NCI-H1436 (cell line): ENCODE measurements at regions not wholly inside any gene's neighbourhood (a gene's known extent, or its start where the extent isn't known, plus 50 kb on each side); places are given as distances from the start of the nearest gene placed in this dataset.
A peak's percentile ranks its signal among the peaks of the same experiment; 100 is the strongest.
"Not testable (repeated sequence)": the region's sequence is repeated elsewhere in the genome, so short reads cannot be mapped to it uniquely, and the experiment has no call there.

Source experiments
- DNase-seq: peaks from one replicate; lab custom pipeline; 2025; lab: John Stamatoyannopoulos, UW

- DNase-seq = not testable (repeated sequence)
These were observed 357.3 kb upstream of the WSB1 start for GRCh38 chr17:26936645-26937044.

- DNase-seq = not testable (repeated sequence)
These were observed 356.1 kb upstream of the WSB1 start for GRCh38 chr17:26937750-26938322.

- DNase-seq = not testable (repeated sequence)
These were observed 354.2 kb upstream of the WSB1 start for GRCh38 chr17:26939755-26940154.

- not testable (repeated sequence) for DNase-seq
These were observed 353.3 kb upstream of the WSB1 start for GRCh38 chr17:26940587-26940986.

GRCh38 chr17:26962255-26963162 is 331.4 kb upstream of the WSB1 start:
- no peak for DNase-seq

- no peak for DNase-seq
These were observed 330.8 kb upstream of the WSB1 start for GRCh38 chr17:26963163-26963503.

- DNase-seq = not testable (repeated sequence)
These were observed 327.9 kb upstream of the WSB1 start for GRCh38 chr17:26965898-26966624.

GRCh38 chr17:26966625-26967179 is 327.2 kb upstream of the WSB1 start:
- DNase-seq = not testable (repeated sequence)

- not testable (repeated sequence) for DNase-seq
These were observed 312.0 kb upstream of the WSB1 start for GRCh38 chr17:26981845-26982425.

GRCh38 chr17:26982563-26982962 is 311.4 kb upstream of the WSB1 start:
- DNase-seq = not testable (repeated sequence)

- not testable (repeated sequence) for DNase-seq
These were observed 306.1 kb upstream of the WSB1 start for GRCh38 chr17:26987851-26988250.

GRCh38 chr17:26994648-26995047 is 299.3 kb upstream of the WSB1 start:
- not testable (repeated sequence) for DNase-seq

GRCh38 chr17:26996146-26996916 is 297.6 kb upstream of the WSB1 start:
- DNase-seq = not testable (repeated sequence)

GRCh38 chr17:27007734-27008531 is 286.0 kb upstream of the WSB1 start:
- not testable (repeated sequence) for DNase-seq

- DNase-seq = no peak
These were observed 284.8 kb upstream of the WSB1 start for GRCh38 chr17:27009087-27009486.

GRCh38 chr17:27010138-27010537 is 283.8 kb upstream of the WSB1 start:
- not testable (repeated sequence) for DNase-seq

- not testable (repeated sequence) for DNase-seq
These were observed 263.4 kb upstream of the WSB1 start for GRCh38 chr17:27030552-27030951.

GRCh38 chr17:27038676-27039075 is 255.2 kb upstream of the WSB1 start:
- peak; percentile 87 for DNase-seq

GRCh38 chr17:27045039-27045438 is 248.9 kb upstream of the WSB1 start:
- not testable (repeated sequence) for DNase-seq

- DNase-seq = no peak
These were observed 244.7 kb upstream of the WSB1 start for GRCh38 chr17:27049104-27049784.
